Thyroid gland (tissue), 4 donors: ENCODE measurements at regions not wholly inside any gene's neighbourhood (a gene's known extent, or its start where the extent isn't known, plus 50 kb on each side); places are given as distances from the start of the nearest gene placed in this dataset.

Source experiments
- DNase-seq, 2 donors: peaks; one replicate each; pipeline ENCODE4 v3.0.0-alpha.2; 2019
- H3K27ac ChIP-seq, 3 donors: fragments of 200-600 bp; sonication (generic); 1 replicate in 2 of 3; 2 replicates in 1 of 3; pipeline ENCODE4 v1.5.1; 2016 to 2019; ENCODE audit warnings: mild to moderate bottlenecking in 1 of 3, moderate library complexity in 1 of 3
- H3K27me3 ChIP-seq: fragments of 200-600 bp; sonication (generic); one replicate; pipeline ENCODE4 v1.5.1; 2019
- H3K36me3 ChIP-seq, 2 donors: fragments of 200-600 bp; sonication (generic); one replicate each; pipeline ENCODE4 v1.5.1; 2016 to 2019
- H3K4me1 ChIP-seq, 2 donors: fragments of 200-600 bp; sonication (generic); one replicate each; pipeline ENCODE4 v1.5.1; 2017 to 2019
- H3K4me3 ChIP-seq, 3 donors: fragments of 200-600 bp; sonication (generic); replicated peaks in 1 of 3; 1 replicate in 2 of 3; 2 replicates in 1 of 3; pipeline ENCODE4 v1.5.1; 2016; ENCODE audit warnings: mild to moderate bottlenecking in 1 of 3
- H3K9me3 ChIP-seq: fragments of 200-600 bp; sonication (generic); one replicate; pipeline ENCODE4 v1.5.1; 2017
- CTCF ChIP-seq, 6 experiments: fragments of 200-600 bp in 3 of 6; fragments of 450-650 bp in 3 of 6; sonication (generic) in 3 of 6; IDR thresholded peaks; one replicate each; pipeline ENCODE4 v1.5.1; 2016 to 2019; ENCODE audit warnings: antibody characterized with exemption in 6 of 6, mild to moderate bottlenecking in 2 of 6, inconsistent platforms in 1 of 6, moderate library complexity in 1 of 6
- POLR2A ChIP-seq, 2 donors: fragments of 450-650 bp; IDR thresholded peaks; one replicate each; pipeline ENCODE4 v1.6.1; 2017; ENCODE audit warnings: antibody characterized with exemption in 2 of 2, mild to moderate bottlenecking in 2 of 2, moderate library complexity in 1 of 2
- WGBS, 2 donors: methylation state at CpG; one replicate each; pipeline ENCODE4 v1.1.5; 2017; 5-methylcytosine and 5-hydroxymethylcytosine counted together
- intact Hi-C: fragments of 100-400 bp; cut with DNase I; formaldehyde crosslinking; loops from one replicate; pipeline ENCODE4 v1.15.1; 2023

GRCh38 chr4:63396269-63396668, 1013.0 kb downstream of the TECRL start:
- 80 to 87% methylated on average over 4 of the region's 4 CpGs for WGBS, 2 donors
- Histone ChIP-seq H3K4me1 (no peaks in the 10 kb centered on the region), H3K27me3 (no peaks in the 10 kb centered on the region), H3K27ac (no peak overlapping the region), H3K9me3 (no peaks in the 10 kb centered on the region), H3K4me3 (no peak overlapping the region), H3K36me3 (no peaks in the 10 kb centered on the region)
- DNase-seq: no peak
- intact Hi-C loops: no loop called here
- TF ChIP-seq CTCF (IDR thresholded peaks at IDR 0.05): no peak
- no peak for TF ChIP-seq POLR2A (IDR thresholded peaks at IDR 0.05)

DNA sequence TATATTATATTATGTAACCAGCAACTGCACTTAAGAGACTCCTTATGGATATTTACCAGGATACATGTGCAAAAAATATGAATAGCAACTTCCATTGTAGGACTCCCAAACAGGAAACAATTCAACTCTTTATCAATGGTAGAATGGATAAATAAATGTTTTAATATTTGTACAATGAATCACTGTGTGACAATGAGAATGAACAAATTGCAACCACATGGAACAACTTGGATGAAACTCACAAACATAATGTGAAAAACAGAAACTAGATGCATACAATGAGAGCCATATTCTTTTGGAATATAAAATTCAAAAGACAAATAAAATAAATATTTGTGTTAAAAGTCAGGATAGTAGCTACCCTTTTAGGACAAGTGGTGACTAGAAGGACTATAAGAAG, 1015.7 kb downstream of the TECRL start:
- TF ChIP-seq POLR2A (IDR thresholded peaks at IDR 0.05): no peak
- no peak for TF ChIP-seq CTCF (IDR thresholded peaks at IDR 0.05)
- intact Hi-C loops: no loop called here

GRCh38 chr4:63379750-63380522, 1029.3 kb downstream of the TECRL start:
- TF ChIP-seq POLR2A (IDR thresholded peaks at IDR 0.05) (no peak), CTCF (IDR thresholded peaks at IDR 0.05) (no peak)
- no peak for DNase-seq
- no peaks in the 10 kb centered on the region for H3K9me3 ChIP-seq
- intact Hi-C loops: no loop called here
- H3K27me3 ChIP-seq: no peaks in the 10 kb centered on the region
- 85 to 91% methylated on average over 7 of the region's 8 CpGs for WGBS, 2 donors
- no peaks in the 10 kb centered on the region for H3K4me1 ChIP-seq
- no peak overlapping the region for H3K27ac ChIP-seq
- no peak overlapping the region for H3K4me3 ChIP-seq
- H3K36me3 ChIP-seq: no peaks in the 10 kb centered on the region

More for the DNA sequence above, 1015.7 kb downstream of the TECRL start:
- H3K9me3 ChIP-seq: no peaks in the 10 kb centered on the region
- H3K27me3 ChIP-seq: no peaks in the 10 kb centered on the region
- H3K4me3 ChIP-seq: no peak overlapping the region
- no peak overlapping the region for H3K27ac ChIP-seq
- H3K36me3 ChIP-seq: no peaks in the 10 kb centered on the region
- H3K4me1 ChIP-seq: no peaks in the 10 kb centered on the region
- no peak for DNase-seq

DNA sequence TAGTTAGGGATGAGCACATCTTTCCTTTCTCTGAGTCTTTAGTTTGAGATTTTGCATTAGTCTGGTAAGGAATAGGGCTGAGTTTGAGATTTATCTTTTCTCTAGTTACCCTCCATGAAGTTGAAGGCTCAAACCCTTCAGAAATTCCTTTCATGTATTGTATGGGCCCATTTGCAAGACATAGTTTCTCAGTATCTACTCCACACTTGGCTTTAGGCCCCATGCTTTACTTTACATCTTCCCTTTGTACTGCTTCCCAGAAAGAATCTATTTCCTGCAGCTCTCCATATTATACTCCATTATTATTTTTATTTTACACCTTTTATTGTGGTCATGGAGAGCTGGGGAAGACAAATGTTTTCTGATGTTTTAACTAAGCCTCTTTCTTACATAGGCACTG, 1038.2 kb downstream of the TECRL start:
- H3K4me3 ChIP-seq: no peak overlapping the region
- H3K27ac ChIP-seq: no peak overlapping the region
- no peak for TF ChIP-seq CTCF (IDR thresholded peaks at IDR 0.05)
- no peak for TF ChIP-seq POLR2A (IDR thresholded peaks at IDR 0.05)
- no peaks in the 10 kb centered on the region for H3K9me3 ChIP-seq
- intact Hi-C loops: no loop called here
- DNase-seq: no peak
- H3K4me1 ChIP-seq: no peaks in the 10 kb centered on the region
- no peaks in the 10 kb centered on the region for H3K36me3 ChIP-seq
- no peaks in the 10 kb centered on the region for H3K27me3 ChIP-seq

DNA sequence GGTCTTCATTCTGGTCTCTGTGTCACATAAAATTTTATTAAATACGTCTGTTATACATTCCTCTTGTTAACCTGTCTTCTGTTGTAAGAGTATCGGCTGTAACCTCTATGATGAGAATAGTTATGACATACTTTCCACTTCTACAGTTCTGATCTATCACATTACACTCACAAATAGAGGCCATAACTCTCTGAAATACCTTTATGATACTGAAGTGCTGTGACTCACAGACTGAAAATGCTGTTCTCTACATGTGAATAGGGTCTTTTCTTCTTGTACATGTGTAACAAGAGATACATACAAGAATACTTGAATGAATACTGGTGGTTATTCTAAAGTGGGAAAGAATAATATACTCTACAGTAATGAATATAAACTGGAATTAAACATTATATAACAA, 1047.6 kb downstream of the TECRL start:
- Histone ChIP-seq H3K9me3 (no peaks in the 10 kb centered on the region), H3K27me3 (no peaks in the 10 kb centered on the region), H3K4me3 (no peak overlapping the region), H3K4me1 (no peaks in the 10 kb centered on the region), H3K27ac (no peak overlapping the region), H3K36me3 (no peaks in the 10 kb centered on the region)
- 86 to 97% methylated on average over 2 of the region's 2 CpGs for WGBS, 2 donors
- TF ChIP-seq POLR2A (IDR thresholded peaks at IDR 0.05) (no peak), CTCF (IDR thresholded peaks at IDR 0.05) (no peak)
- no peak for DNase-seq
- intact Hi-C loops: no loop called here
